Parathyroid adenoma (tissue), 2 donors: ENCODE measurements at regions not wholly inside any gene's neighbourhood (a gene's known extent, or its start where the extent isn't known, plus 50 kb on each side); places are given as distances from the start of the nearest gene placed in this dataset.

ENCODE experiments used
- H2AFZ ChIP-seq: fragments of 300-600 bp; sonication (generic); one replicate; pipeline ENCODE4 v1.7.0; 2017; ENCODE audit warnings: antibody characterized with exemption, mild to moderate bottlenecking
- H3K27ac ChIP-seq: fragments of 300-600 bp; sonication (generic); one replicate; pipeline ENCODE4 v1.7.0; 2017
- H3K27me3 ChIP-seq: fragments of 300-600 bp; sonication (generic); one replicate; pipeline ENCODE4 v1.7.0; 2017; ENCODE audit warnings: low read length; ENCODE audit not compliant: control insufficient read depth, insufficient read depth
- H3K36me3 ChIP-seq: fragments of 300-600 bp; sonication (generic); one replicate; pipeline ENCODE4 v1.7.0; 2017; ENCODE audit warnings: low read length; ENCODE audit not compliant: control insufficient read depth, insufficient read depth
- H3K4me1 ChIP-seq: fragments of 300-600 bp; sonication (generic); one replicate; pipeline ENCODE4 v1.7.0; 2017; ENCODE audit warnings: control low read depth
- H3K4me2 ChIP-seq: fragments of 300-600 bp; sonication (generic); one replicate; pipeline ENCODE4 v1.7.0; 2017; ENCODE audit warnings: low read length
- H3K4me3 ChIP-seq: fragments of 300-600 bp; sonication (generic); one replicate; pipeline ENCODE4 v1.7.0; 2017; ENCODE audit warnings: low read depth, low read length
- H3K79me2 ChIP-seq: fragments of 300-600 bp; sonication (generic); one replicate; pipeline ENCODE4 v1.7.0; 2017; ENCODE audit warnings: control low read depth
- H3K9ac ChIP-seq: fragments of 300-600 bp; sonication (generic); one replicate; pipeline ENCODE4 v1.7.0; 2017; ENCODE audit warnings: mild to moderate bottlenecking
- H3K9me3 ChIP-seq: fragments of 300-600 bp; sonication (generic); one replicate; pipeline ENCODE4 v1.7.0; 2017; ENCODE audit warnings: low read length; ENCODE audit not compliant: control insufficient read depth
- TF ChIP-seq, protein P1 (sequence below): fragments of 300-600 bp; sonication (generic); IDR thresholded peaks from one replicate; pipeline ENCODE4 v1.7.0; 2017; ENCODE audit warnings: antibody characterized with exemption, mild to moderate bottlenecking
- donor health status: primary hyperparathyroidism.

GRCh38 chr22:48603621-48604320 lies 1223.9 kb downstream of the BRD1 start:
- Histone ChIP-seq H3K4me2 (no peak overlapping the region), H3K9me3 (no peaks in the 10 kb centered on the region), H3K79me2 (no peaks in the 10 kb centered on the region), H3K36me3 (no peaks in the 10 kb centered on the region), H3K9ac (no peak overlapping the region), H3K27ac (no peak overlapping the region), H3K27me3 (no peaks in the 10 kb centered on the region), H2AFZ (no peak overlapping the region), H3K4me3 (no peak overlapping the region), H3K4me1 (no peaks in the 10 kb centered on the region)
- TF ChIP-seq, protein P1, sequence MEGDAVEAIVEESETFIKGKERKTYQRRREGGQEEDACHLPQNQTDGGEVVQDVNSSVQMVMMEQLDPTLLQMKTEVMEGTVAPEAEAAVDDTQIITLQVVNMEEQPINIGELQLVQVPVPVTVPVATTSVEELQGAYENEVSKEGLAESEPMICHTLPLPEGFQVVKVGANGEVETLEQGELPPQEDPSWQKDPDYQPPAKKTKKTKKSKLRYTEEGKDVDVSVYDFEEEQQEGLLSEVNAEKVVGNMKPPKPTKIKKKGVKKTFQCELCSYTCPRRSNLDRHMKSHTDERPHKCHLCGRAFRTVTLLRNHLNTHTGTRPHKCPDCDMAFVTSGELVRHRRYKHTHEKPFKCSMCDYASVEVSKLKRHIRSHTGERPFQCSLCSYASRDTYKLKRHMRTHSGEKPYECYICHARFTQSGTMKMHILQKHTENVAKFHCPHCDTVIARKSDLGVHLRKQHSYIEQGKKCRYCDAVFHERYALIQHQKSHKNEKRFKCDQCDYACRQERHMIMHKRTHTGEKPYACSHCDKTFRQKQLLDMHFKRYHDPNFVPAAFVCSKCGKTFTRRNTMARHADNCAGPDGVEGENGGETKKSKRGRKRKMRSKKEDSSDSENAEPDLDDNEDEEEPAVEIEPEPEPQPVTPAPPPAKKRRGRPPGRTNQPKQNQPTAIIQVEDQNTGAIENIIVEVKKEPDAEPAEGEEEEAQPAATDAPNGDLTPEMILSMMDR: no peak

- Histone ChIP-seq H3K27me3 (no peaks in the 10 kb centered on the region), H3K4me3 (no peak overlapping the region), H2AFZ (no peak overlapping the region), H3K4me2 (no peak overlapping the region), H3K9ac (no peak overlapping the region), H3K4me1 (no peaks in the 10 kb centered on the region), H3K27ac (no peak overlapping the region), H3K9me3 (no peaks in the 10 kb centered on the region), H3K36me3 (no peaks in the 10 kb centered on the region), H3K79me2 (no peaks in the 10 kb centered on the region)
- TF ChIP-seq, protein P1: no peak
Observed at GRCh38 chr22:48602805-48603518, 1224.7 kb downstream of the BRD1 start.

DNA sequence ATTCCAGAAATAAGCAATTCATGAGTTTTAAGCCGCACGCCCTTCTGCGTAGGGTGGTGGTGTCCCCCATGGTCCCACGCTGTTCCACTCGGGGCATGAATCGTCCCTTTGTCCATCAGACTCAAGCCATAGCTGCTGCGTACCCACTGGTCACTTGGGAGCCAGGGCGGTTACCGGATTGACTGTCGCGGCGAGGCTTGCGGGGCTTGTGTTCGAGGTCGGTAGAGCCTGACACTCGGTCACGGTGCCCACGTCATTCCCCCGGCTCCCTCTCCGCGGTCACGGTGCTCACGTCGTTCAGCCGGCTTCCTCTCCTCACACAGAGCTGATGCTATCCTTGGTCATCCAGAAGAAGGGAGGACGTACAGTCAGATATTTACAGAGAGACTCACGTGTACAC lies 1227.0 kb downstream of the BRD1 start:
- H3K27me3 ChIP-seq: no peaks in the 10 kb centered on the region
- TF ChIP-seq, protein P1: no peak
- H2AFZ ChIP-seq: no peak overlapping the region
- H3K9ac ChIP-seq: no peak overlapping the region
- H3K36me3 ChIP-seq: no peaks in the 10 kb centered on the region
- no peaks in the 10 kb centered on the region for H3K79me2 ChIP-seq
- no peak overlapping the region for H3K27ac ChIP-seq
- no peak overlapping the region for H3K4me3 ChIP-seq
- H3K4me1 ChIP-seq: no peaks in the 10 kb centered on the region
- H3K9me3 ChIP-seq: no peaks in the 10 kb centered on the region
- no peak overlapping the region for H3K4me2 ChIP-seq

- Histone ChIP-seq H3K4me1 (no peaks in the 10 kb centered on the region), H3K36me3 (no peaks in the 10 kb centered on the region), H3K4me3 (no peak overlapping the region), H3K4me2 (no peak overlapping the region), H3K27me3 (no peaks in the 10 kb centered on the region), H2AFZ (no peak overlapping the region), H3K9ac (no peak overlapping the region), H3K27ac (no peak overlapping the region), H3K9me3 (no peaks in the 10 kb centered on the region), H3K79me2 (no peaks in the 10 kb centered on the region)
- TF ChIP-seq, protein P1: no peak
Observed at GRCh38 chr22:48600171-48600570, 1227.5 kb downstream of the BRD1 start.

DNA sequence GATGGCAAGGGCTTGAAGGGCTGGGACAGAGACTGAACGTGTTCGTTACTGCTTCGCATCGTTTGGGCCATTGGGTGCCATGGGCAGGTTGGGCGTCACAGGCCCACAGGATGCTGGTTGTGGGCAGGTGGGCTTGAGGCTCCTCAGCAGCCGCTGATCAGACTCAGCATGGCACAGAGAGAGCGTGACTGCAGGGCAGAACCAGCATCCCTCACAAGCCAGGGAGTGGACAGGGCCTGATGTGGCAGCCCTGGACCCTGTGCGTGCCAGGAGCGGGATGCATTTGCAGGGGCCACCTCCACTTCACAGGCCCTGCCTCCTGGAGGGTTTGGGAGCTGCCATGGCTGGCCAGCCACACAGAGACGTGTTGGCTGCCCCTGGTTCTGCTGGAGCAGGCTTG lies 1228.3 kb downstream of the BRD1 start:
- H3K9me3 ChIP-seq: no peaks in the 10 kb centered on the region
- H3K36me3 ChIP-seq: no peaks in the 10 kb centered on the region
- H3K9ac ChIP-seq: no peak overlapping the region
- no peaks in the 10 kb centered on the region for H3K27me3 ChIP-seq
- H3K4me2 ChIP-seq: no peak overlapping the region
- no peaks in the 10 kb centered on the region for H3K79me2 ChIP-seq
- H3K4me3 ChIP-seq: no peak overlapping the region
- H3K4me1 ChIP-seq: no peaks in the 10 kb centered on the region
- TF ChIP-seq, protein P1: no peak
- no peak overlapping the region for H3K27ac ChIP-seq
- H2AFZ ChIP-seq: no peak overlapping the region
